SJCRH30 (cell line): ENCODE measurements at regions not wholly inside any gene's neighbourhood (a gene's known extent, or its start where the extent isn't known, plus 50 kb on each side); places are given as distances from the start of the nearest gene placed in this dataset.
"Not testable (repeated sequence)": the region's sequence is repeated elsewhere in the genome, so short reads cannot be mapped to it uniquely, and the experiment has no call there.

Experiments used
- DNase-seq, 2 experiments: peaks; one replicate each; pipeline ENCODE4 v3.0.0-alpha.2; 2015 to 2020
- H3K27ac ChIP-seq: fragments of 250-450 bp; sonication (Bioruptor Pico); 2 replicates; pipeline ENCODE4 v1.5.1; 2020; ENCODE audit warnings: mild to moderate bottlenecking, moderate library complexity
- H3K27me3 ChIP-seq: fragments of 250-450 bp; sonication (Bioruptor Pico); 2 replicates; pipeline ENCODE4 v1.5.1; 2020; ENCODE audit warnings: mild to moderate bottlenecking, moderate library complexity
- H3K36me3 ChIP-seq: fragments of 250-450 bp; sonication (Bioruptor Pico); 2 replicates; pipeline ENCODE4 v1.5.1; 2020; ENCODE audit warnings: mild to moderate bottlenecking, moderate library complexity
- H3K4me1 ChIP-seq: fragments of 250-450 bp; sonication (Bioruptor Pico); 2 replicates; pipeline ENCODE4 v1.5.1; 2020; ENCODE audit warnings: mild to moderate bottlenecking, moderate library complexity
- H3K4me3 ChIP-seq: fragments of 250-450 bp; sonication (Bioruptor Pico); 2 replicates; pipeline ENCODE4 v1.5.1; 2020; ENCODE audit warnings: mild to moderate bottlenecking, moderate library complexity
- H3K9me3 ChIP-seq: fragments of 250-450 bp; sonication (Bioruptor Pico); replicated peaks from 2 replicates; pipeline ENCODE4 v1.5.1; 2020; ENCODE audit warnings: mild to moderate bottlenecking, moderate library complexity

GRCh38 chr6:137712587-137712986 lies 154.5 kb upstream of the TNFAIP3 start:
- no peak overlapping the region for H3K27ac ChIP-seq
- no peaks in the 10 kb centered on the region for H3K9me3 ChIP-seq
- H3K36me3 ChIP-seq = no peaks in the 10 kb centered on the region
- DNase-seq = no peak
- peaks cover 22% of the 10 kb centered on the region for H3K4me1 ChIP-seq
- no peak overlapping the region for H3K4me3 ChIP-seq
- no peaks in the 10 kb centered on the region for H3K27me3 ChIP-seq

DNA sequence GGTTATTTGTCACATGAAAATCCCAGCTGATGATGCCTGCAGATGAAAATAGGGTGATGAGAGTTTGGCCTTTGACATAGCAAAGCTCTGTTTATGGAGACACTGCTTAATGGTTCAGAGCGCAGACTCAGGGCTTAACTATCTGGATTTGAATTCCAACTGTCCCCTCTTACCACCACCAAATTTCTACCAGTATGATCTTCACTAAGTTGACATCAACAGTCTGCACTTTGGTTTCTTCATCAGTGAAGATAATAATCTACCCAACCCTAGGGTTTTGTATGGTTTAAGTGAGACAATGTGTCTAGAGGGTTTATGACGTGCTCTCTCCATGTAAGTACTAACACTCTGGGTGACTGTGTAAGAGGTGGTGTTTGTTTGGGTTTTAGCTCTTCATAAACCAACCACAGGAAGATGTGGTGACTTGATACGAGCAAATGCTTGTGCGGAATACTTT lies 151.4 kb upstream of the TNFAIP3 start:
- Histone ChIP-seq H3K4me1 (peaks cover 26% of the 10 kb centered on the region), H3K4me3 (no peak overlapping the region), H3K36me3 (no peaks in the 10 kb centered on the region), H3K27me3 (no peaks in the 10 kb centered on the region), H3K27ac (no peak overlapping the region), H3K9me3 (no peaks in the 10 kb centered on the region; the same call in 1 of the 2 replicates)
- DNase-seq = no peak

DNA sequence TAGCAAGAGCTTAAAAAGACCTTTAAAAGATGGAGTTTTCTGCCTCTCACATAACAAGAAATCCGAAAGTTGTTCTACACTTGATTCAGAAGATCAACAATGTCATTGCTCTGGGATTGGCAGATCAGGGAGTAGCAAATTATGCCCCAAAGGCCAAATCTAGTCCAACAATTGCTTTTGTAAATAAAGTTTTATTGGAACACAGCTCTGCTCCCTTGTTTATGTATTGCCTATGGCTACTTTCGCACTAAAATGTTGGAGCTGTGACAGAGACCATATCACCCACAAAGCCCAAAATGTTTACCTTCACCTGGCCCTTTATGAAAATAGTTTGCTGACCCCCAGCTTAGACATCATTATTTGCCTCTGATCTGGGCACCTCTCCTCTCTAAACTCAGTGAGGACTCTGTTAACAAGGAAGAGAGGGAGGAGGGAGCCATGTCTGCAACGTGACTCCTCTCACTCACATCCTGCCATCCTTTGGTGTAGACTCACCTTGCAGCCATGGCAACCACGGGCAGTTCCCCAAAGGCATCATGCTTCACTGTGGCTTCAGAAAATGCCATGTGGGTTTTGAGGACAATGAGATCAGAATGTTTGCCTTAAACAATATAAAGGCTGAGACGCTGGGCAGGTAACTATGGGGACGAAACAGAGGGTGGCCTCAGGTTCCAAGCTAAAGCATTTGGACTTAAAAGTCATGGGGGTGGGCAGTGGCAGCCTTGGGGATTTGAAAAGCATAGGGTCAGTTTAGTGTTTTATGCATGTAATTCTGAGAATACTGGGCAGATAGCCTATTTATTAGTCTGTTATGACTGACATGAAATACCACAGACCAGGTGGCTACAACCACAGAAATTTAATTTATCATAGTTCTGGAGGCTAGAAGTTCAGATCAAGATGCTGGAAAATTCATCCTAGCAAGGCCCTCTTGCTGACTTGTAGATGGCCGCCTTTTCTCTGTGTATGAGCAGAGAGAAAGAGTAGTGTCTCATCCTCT lies 149.7 kb upstream of the TNFAIP3 start:
- Histone ChIP-seq H3K4me1 (peaks cover 26% of the 10 kb centered on the region), H3K4me3 (no peak overlapping the region), H3K9me3 (no peaks in the 10 kb centered on the region; the same call in 1 of the 2 replicates), H3K27ac (peak overlapping the region; percentile 81), H3K27me3 (no peaks in the 10 kb centered on the region), H3K36me3 (no peaks in the 10 kb centered on the region)
- DNase-seq = peak; percentile 64 to 69

DNA sequence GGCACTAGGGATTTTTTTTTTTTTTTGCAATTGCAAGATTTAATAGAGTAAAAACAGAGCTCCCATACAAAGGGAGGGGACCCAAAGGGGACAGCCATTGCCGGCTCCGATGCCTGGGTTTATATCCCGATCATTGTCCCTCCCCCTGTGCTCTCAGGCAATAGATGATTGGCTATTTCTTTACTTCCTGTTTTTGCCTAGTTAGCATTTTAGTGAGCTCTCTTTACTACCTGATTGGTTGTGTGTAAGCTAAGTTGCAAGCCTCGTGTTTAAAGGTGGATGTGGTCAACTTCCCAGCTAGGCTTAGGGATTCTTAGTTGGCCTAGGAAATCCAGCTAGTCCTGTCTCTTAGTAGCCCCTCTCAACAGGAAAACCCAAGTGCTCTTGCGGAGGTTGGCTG lies 148.2 kb upstream of the TNFAIP3 start:
- not testable (repeated sequence) for H3K36me3 ChIP-seq, H3K9me3 ChIP-seq, H3K4me3 ChIP-seq, DNase-seq, H3K27ac ChIP-seq, H3K27me3 ChIP-seq
- peaks cover 26% of the 10 kb centered on the region for H3K4me1 ChIP-seq

DNA sequence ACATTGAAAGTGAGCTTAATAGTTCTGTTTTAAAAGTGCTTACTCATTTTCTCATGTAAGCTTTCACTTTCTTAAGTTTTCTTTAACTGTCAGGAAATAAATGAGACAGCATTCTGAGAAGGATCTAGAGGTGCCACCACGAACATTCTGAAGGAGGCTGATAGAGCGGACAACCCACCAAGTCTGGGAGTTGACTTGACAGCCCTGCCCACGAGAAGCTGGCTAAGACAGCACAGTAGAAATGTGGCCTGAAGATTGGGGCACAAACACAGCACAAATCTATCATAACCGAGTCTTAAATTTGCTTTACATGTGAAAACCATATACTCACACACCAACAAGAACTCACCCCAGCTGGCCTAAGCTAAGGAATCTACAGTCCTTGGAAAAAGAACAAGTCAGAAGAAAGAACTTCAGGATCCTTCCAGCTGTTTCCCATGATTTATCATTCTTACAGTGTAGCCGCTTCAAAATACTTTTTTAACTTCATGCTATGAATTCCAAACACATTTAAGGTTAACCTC lies 144.2 kb upstream of the TNFAIP3 start:
- no peak for DNase-seq
- H3K27ac ChIP-seq = no peak overlapping the region

GRCh38 chr6:137723273-137724017 lies 143.6 kb upstream of the TNFAIP3 start:
- Histone ChIP-seq H3K36me3 (no peaks in the 10 kb centered on the region), H3K27me3 (no peaks in the 10 kb centered on the region), H3K27ac (no peak overlapping the region), H3K9me3 (no peaks in the 10 kb centered on the region; the same call in 1 of the 2 replicates), H3K4me3 (no peak overlapping the region), H3K4me1 (peaks cover 10% of the 10 kb centered on the region)
- DNase-seq = no peak

More for the DNA sequence above, 144.2 kb upstream of the TNFAIP3 start:
- peaks cover 10% of the 10 kb centered on the region for H3K4me1 ChIP-seq
- no peaks in the 10 kb centered on the region; the same call in 1 of the 2 replicates for H3K9me3 ChIP-seq
- H3K27me3 ChIP-seq = no peaks in the 10 kb centered on the region
- H3K36me3 ChIP-seq = no peaks in the 10 kb centered on the region
- H3K4me3 ChIP-seq = no peak overlapping the region

DNA sequence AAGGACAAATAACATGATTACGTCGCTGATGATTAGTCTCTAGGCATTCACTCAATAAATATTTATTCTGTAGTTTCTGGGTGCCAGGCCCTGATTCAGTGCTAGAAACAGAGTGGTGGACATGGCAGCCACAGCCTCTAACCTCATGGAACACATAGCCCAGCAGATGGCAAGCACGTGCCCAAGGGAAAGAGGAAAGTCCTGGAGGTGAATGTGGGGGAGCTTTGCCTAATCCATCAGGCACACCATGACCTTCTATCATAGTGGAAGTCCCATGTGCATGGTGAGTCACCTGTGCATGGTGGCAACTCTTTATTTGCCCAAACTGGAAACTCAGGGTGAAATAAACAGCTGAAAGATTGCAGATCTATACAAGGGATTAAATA lies 143.0 kb upstream of the TNFAIP3 start:
- Histone ChIP-seq H3K27me3 (no peaks in the 10 kb centered on the region), H3K9me3 (no peaks in the 10 kb centered on the region; the same call in 1 of the 2 replicates), H3K4me3 (no peak overlapping the region), H3K27ac (no peak overlapping the region), H3K36me3 (no peaks in the 10 kb centered on the region), H3K4me1 (peaks cover 14% of the 10 kb centered on the region)
- DNase-seq = no peak

DNA sequence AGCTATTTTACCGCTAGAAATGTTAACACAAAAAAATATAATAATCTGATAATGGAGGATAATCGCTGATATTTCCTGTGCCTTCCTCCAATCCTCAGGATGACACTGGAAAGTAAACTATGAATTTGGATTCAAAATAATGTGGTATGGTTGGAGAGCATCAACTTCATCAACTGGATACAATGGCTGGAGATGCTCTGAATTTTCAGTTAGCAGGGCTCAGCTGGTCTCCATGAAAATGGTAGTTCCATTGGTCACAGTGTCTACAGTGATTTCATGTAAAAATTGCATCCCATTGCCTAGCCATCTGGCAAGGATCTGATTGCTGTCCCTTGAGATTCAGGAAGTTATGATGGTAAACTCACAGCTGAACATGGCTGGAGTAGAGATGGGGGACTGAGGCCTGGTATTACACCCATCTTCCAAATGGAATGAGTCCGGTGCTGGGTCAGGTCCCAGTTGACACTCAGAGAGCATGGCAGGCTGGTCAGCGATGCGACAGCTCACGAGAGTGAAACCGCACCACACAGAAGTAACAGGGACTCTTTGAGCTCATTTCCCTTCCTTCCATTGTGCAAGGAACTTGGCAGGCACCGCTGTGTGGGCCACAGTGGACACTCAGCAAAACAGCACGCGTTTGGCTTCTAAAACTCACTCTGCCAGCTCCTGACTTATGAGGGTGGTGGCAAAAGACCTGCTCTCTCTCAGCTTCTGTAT lies 142.4 kb upstream of the TNFAIP3 start:
- no peak for DNase-seq
- peaks cover 18% of the 10 kb centered on the region for H3K4me1 ChIP-seq
- H3K4me3 ChIP-seq = no peak overlapping the region
- no peak overlapping the region for H3K27ac ChIP-seq
- H3K9me3 ChIP-seq = no peaks in the 10 kb centered on the region; the same call in 1 of the 2 replicates
- H3K27me3 ChIP-seq = no peaks in the 10 kb centered on the region
- H3K36me3 ChIP-seq = no peaks in the 10 kb centered on the region

- Histone ChIP-seq H3K4me1 (peaks cover 21% of the 10 kb centered on the region), H3K9me3 (no peaks in the 10 kb centered on the region), H3K27ac (no peak overlapping the region), H3K27me3 (no peaks in the 10 kb centered on the region), H3K4me3 (no peak overlapping the region), H3K36me3 (no peaks in the 10 kb centered on the region)
- DNase-seq = no peak
Measured at GRCh38 chr6:137725949-137726348, 141.1 kb upstream of the TNFAIP3 start.

GRCh38 chr6:137726582-137726981 lies 140.5 kb upstream of the TNFAIP3 start:
- no peaks in the 10 kb centered on the region for H3K27me3 ChIP-seq
- H3K4me3 ChIP-seq = no peak overlapping the region
- DNase-seq = no peak
- no peaks in the 10 kb centered on the region for H3K9me3 ChIP-seq
- no peaks in the 10 kb centered on the region for H3K36me3 ChIP-seq
- peaks cover 23% of the 10 kb centered on the region for H3K4me1 ChIP-seq
- no peak overlapping the region for H3K27ac ChIP-seq

GRCh38 chr6:137727216-137727765 lies 139.8 kb upstream of the TNFAIP3 start:
- Histone ChIP-seq H3K27ac (no peak overlapping the region), H3K27me3 (no peaks in the 10 kb centered on the region), H3K36me3 (no peaks in the 10 kb centered on the region), H3K4me3 (no peak overlapping the region), H3K9me3 (no peaks in the 10 kb centered on the region), H3K4me1 (peaks cover 30% of the 10 kb centered on the region)
- DNase-seq = no peak

- H3K27ac ChIP-seq = peak overlapping the region; percentile 62
- no peaks in the 10 kb centered on the region for H3K9me3 ChIP-seq
- DNase-seq = peak; percentile 61 to 64
- H3K4me3 ChIP-seq = no peak overlapping the region
- peaks cover 38% of the 10 kb centered on the region for H3K4me1 ChIP-seq
- H3K27me3 ChIP-seq = no peaks in the 10 kb centered on the region
- no peaks in the 10 kb centered on the region for H3K36me3 ChIP-seq
Measured at GRCh38 chr6:137728386-137729349, 138.4 kb upstream of the TNFAIP3 start.
